GM18907 (cell line): ENCODE measurements at regions not wholly inside any gene's neighbourhood (a gene's known extent, or its start where the extent isn't known, plus 50 kb on each side); places are given as distances from the start of the nearest gene placed in this dataset.
"Not testable (repeated sequence)": the region's sequence is repeated elsewhere in the genome, so short reads cannot be mapped to it uniquely, and the experiment has no call there.

Experiments used
- ATAC-seq: cut with Tn5 transposase; IDR thresholded peaks from one replicate; pipeline ENCODE4 v1.9.1; 2021; ENCODE audit warnings: mild to moderate bottlenecking, moderate library complexity; ENCODE audit not compliant: unreplicated experiment

DNA sequence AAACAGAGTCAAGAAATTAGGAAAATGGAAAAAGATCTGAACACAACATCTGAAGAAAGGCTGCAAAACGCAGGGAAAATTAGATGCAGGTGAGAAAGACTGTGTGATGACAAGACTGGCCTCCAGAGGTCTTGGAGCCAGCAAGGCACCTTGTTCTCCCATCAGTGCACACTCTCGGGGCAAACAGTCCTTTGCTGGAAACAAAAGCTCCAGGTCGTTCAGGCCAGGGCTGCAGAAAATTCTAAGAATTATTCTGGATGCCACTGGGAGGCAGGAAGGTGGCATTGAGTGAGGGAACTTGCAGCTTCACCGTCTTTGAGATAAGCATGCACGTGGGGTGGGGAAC is 219.9 kb upstream of the SSTR4 start:
- ATAC-seq, result no peak

DNA sequence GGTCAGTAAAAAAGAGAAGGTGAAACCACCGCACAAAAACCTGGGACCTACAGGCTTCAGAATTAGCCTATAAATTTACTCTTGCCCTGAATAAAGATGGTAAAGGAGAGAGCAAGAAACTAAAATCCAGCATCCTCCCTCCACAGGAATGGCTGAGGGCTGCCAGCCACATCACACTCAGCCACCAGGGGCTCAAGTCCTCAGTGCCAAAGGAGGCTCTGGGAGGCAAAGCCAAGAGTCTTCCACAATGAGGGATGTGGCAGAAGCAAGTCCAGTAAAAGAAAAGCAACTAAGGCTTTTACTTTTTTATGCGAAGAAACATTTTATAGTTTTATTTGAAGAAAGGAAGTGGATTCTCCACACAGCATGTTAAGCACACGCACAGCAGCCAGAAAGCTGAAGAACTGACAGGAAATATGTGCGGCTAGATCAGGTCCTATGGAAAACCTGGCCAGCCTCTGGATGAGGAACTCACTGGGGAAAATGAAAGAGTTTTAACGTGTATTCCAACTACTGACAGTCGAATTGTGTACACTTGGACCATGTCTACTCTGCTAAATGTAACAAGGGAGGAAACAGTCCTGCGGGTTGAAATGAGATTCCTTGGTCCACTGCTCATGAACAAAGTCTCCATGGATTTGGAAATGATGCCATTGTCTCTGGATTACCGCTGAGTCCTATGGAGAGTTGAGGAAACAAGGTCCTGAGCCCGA is 219.4 kb upstream of the SSTR4 start:
- ATAC-seq, result no peak

DNA sequence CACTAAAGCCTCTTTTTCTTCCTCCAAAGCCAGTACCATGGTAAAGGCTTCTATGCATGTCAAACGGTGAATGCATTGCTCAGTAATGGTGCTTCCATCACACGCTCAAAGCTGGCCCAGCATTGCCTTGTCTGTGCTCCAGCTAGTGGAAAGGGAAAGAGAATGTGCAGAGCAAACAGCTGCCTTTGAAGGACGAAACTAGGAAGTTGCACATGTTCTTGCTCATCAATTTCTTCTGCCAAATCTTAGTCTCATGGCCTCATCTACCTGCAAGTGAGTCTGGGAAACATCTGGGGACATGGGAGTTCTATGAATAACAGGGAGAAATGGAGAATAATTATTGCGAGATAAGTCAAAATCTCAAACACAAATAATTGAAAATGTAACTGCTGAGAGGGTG is 216.5 kb upstream of the SSTR4 start:
- ATAC-seq, result no peak

DNA sequence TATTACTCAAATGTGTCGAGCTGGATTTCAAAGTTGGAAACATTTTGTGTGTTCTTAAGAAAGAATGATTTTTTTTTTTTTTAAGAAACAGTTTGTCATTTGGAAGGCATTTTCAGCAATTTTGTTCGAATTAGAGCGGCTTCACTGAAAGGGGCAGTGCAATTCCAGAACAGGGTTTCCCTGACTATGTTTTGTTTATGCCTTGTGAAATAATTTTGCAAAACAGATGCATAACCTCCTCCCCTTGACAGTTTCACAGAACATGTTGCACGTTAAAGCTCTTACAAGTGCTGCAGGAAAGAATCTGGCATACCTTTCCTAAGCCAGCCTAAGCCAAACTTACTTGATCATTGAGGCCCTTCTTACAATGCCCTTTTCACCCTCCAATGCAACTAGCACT is 216.0 kb upstream of the SSTR4 start:
- no peak for ATAC-seq

DNA sequence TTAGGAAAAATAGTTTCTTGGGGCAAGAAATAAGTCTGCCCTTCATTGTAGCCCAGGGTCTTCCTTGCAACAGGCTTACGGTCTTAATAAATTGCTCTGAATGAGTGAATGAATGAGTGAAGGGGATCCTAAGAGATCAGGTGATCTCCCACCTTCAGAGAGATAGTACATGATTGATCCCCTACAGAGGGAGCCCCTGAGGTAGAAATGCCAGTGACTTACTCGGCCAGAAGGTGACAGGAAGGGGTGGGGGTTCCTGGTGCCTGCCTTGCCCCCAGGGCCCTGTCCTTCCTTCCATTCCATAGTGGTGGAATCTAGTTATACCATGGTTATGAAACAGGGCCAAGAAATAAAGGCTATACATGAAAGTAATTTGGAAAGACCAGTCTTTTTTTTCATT is 215.3 kb upstream of the SSTR4 start:
- ATAC-seq, result no peak

DNA sequence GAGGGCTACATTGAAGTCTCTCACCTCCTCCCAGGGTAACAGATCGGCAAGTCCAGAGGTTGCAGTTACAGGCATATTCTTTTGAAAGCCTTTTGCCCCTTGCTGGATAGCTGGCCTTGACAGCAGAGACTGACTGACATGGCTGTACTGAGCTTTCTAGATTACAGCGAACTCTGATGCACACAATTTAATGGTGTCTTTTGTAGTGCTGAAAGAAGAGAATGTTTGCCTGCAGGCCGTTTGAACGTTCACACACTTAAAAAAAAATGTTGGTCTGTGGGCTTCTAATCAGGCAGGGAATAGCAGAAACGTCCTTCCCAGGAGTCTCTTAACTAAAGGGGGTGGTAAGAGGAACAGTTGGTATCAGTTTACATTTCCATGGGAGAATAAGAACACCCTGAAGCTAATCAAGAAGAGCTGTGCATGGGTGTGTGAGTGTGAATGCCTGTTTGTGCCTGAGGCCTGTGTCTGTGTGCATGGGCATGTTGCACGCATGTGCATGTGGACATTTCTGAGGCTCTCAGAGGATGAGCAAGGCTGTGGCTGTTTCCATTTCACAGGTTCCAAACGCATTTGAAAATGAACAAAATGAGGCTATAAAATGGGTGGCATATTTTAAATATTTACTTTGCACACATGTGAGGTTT is 213.9 kb upstream of the SSTR4 start:
- no peak for ATAC-seq

DNA sequence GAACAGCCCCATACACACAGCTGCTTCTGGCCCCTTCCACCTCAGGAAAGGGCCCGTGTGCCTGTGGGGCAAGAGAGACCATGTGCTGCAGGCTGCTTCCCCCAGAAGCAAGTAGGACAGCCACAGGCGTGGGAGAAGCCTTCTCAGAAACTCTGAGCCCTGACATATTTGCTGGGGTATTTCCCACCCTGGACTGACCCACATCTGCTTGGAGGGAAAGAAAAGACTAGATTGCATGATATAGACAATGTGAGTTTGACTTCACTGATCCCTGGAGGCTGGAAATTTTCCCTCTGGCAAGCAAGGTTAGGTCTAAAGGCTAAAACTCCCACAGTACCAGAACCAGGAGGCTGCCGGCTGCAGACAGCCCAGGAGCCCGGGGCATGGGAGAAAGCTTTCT is 213.3 kb upstream of the SSTR4 start:
- ATAC-seq, result no peak

DNA sequence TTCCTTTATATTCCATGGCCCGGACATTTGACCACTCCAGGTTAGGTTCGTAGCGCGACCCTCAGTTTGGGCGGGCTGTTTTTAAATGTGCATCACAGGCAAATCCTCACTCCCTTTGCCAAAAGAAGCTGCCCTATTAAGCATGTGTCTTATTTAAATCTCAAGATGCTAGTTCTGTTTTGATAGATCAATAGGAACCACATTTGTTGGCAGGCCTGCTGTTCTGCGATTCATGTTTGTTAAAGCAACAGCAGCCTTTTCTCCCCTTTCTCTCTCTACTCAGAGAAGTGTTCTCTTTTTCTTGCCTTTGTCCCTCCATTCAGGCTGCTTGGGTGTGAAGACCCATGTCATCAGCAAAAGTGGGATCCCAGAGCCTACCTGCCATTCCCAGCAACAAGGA is 212.0 kb upstream of the SSTR4 start:
- no peak for ATAC-seq

DNA sequence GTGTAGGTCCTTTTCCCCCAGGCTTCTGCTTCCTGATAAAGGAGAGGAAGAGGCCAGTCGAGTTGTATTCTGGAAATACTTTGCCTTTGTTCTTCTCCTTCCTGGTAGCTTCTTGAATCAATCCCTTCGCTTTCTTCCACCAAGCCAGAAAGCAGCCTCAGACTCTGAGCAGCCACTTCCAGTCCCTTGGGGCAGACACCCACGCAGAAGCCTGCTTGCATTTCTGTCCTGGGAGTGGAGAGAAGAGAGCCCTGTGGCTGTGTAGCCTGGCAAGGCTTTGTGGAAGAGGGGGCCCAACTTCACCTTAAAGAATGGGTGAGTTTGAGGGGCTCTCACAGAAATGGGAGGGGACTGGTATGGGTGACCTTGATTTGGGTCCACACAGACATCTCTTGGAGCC is 211.0 kb upstream of the SSTR4 start:
- ATAC-seq, result no peak

DNA sequence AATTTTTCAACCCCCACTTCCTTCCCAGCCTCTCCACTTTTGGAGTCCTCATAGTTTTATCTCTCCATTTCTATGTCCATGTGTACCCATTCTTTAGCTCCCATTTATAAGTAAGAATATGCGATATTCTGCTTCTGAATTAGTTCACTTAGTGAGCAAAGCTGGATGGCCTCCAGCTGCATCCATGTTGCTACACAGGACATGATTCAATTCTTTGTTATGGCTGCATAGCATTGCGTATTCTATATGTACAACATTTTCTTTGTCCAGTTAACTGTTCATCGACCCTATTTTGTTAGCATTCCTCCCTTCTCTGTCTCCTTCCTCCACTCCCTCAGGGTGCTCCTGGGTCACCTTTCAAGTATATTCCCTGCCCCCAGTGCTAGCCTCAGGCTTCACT is 210.0 kb upstream of the SSTR4 start:
- no peak for ATAC-seq

DNA sequence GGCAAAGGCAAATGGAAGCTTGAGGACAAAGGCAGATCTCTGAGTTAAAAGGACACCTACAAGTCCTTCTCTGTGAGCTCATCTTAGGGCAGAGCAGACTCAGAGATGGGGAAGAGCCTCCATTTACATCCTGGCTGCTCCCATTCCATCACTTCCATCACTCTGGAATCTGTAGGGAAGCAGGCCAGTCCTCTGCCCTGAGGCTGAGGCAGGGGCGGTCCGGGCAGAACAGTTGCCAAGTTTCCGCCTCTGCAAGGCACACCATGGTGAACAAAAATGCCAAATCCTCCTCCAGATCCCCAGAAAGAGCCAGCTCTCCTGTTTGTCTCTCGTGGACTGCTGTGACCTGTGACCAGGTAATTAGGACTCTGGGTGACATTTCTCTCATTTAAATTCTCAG is 209.6 kb upstream of the SSTR4 start:
- ATAC-seq, result no peak

DNA sequence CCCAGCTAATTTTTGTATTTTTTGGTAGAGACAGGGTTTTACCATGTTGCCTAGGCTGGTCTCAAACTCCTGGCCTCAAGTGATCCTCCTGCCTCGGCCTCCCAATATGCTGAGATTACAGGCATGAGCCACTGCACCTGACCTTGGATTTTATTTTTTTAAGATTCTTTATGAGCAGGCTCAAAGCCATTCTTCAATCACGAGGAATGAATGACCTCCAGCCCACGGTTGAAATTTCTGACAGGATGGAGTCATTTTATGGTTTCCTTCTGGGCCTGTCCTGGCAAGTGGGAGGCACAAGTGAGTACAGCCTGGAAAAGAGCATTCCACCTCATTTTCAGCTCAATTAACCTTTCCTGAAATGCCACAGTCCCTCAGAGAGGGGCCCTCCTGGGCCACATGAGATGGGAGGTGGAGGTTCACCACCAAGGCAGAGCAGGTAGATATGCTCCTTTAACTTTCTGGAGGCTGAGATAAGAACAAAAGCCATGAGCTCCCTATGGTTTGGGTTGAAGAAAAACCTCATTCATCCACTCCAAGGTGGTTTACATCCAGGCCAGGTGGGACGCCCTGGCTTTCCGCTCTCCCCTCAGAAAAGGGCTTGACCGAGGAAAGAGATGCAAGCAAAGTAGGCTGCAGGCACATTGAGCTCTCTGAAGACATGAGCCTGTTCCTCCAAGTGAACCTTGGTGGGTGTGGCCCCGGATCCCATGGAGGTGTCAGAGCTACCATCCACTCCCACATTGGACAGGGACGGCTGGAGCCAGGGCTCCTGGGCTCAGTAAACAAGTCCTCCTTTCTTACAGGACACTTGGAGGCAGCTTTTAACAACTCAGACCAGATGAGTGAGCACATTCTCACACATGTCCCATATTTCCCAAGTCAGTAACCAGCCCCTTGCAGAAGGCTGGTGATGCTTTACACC is 208.5 kb upstream of the SSTR4 start:
- no peak for ATAC-seq

DNA sequence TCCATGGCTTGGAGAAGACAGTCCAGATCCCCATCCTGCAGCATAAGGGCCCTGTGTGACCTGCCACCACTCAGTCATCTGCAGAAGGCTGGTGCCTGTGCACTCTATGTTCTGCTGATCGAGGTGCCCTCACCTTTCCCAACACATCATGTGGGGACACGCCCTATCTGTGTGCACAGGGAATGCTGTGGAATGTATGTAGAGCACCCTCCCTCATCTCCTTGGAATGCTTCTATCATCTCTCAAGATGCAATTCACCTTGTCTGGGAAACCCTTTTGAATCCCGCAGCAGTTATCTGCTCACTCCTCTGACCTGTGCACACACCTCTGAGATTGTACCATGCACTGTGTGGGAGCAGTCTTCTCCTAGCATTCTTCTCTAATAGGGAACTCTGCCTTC is 207.2 kb upstream of the SSTR4 start:
- ATAC-seq, result no peak

DNA sequence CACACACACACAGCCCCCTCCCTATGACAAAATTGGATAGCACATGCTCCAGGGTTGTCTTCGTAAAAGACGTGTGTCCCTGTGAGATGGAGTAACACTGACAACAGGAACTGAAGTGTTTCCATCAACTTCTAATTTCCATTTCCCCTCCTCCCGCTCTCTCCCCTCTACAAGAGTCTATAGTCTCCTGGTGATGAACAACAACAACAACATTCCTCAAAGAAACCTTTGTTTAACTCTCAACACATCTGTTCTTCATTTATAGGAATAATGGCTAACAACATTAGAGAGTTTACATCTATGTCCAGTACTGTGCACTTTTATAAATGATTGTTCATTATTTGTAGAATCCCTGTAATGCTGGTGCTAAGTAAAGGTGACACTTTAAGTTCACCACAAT is 205.8 kb upstream of the SSTR4 start:
- ATAC-seq, result no peak

DNA sequence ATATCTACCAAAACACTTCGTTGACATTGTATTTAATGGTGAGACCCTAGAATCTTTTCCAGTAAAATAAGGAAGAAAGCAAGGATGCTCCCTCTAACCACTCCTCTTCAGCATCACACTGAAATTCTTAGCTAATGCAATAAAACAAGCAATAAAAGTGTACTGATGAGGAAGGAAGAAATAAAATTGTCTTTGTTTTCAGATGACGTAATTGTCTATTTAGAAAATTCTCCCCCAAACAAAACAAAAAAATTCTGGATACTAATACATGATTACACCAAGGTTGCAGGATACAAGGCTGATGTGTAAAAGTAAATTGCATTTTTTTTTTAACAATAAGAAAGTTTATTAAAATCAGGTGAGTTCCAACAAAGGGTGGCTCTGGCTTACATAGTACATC is 205.0 kb upstream of the SSTR4 start:
- ATAC-seq, result no peak

DNA sequence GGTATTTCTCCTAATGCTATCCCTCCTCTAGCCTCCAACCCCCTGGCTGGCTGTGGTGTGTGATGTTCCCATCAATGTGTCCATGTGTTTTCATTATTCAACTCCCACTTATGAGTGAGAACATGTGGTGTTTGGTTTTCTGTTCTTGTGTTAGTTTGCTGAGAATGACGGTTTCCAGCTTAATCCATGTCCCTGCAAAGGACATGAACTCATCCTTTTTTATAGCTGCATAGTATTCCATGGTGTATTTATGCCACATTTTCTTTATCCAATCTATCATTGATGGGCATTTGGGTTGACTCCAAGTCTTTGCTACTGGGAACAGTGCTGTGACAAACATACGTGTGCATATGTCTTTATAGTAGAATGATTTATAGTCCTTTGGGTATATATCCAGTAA is 204.4 kb upstream of the SSTR4 start:
- not testable (repeated sequence) for ATAC-seq

DNA sequence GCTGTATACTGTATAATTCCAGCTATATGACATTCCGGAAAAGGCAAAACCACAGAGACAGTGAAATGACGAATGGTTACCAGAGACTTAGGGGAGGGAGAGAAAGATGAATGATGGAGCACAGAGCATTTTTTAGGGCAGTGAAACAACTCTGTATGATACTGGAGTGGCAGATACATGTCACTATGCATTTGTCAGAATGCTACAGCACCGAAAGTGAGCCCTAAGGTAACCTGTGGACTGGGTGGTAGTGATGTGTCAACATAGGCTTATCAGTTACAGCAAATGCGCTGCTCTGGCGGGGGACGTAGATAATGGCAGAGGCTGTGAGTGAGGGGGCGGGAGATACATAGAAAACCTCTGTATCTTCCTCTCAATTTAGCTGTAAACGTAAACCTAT is 201.3 kb upstream of the SSTR4 start:
- ATAC-seq, result no peak

DNA sequence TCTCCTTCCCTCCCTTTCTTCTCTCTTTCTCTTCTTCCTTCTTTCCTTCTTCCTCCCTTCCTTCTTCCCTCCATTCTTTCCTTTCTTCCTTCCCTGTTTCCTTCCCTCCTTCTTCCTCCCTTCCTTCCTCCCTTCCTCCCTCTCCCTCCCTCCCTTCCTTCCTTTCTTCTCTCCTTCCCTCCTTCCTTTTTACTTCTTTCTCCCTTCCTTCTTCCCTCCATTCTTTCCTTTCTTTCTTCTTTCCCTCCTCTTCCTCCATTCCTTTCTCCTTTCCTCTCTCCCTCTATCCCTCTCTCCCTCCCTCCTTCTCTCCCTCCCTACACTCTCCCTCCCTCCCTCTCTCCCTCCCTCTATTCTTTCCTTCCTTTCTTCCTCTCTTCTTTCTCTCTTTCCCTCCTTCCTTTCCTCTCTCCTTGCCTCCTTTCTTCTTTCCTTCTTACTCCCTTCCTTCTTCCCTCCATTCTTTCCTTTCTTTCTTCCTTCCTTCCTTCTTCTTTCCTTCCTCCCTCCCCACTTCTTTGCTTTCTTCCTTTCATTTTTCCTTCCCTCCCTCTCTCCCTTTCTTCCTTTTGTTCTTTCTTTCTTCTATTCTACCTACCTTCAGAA is 200.4 kb upstream of the SSTR4 start:
- no peak for ATAC-seq

DNA sequence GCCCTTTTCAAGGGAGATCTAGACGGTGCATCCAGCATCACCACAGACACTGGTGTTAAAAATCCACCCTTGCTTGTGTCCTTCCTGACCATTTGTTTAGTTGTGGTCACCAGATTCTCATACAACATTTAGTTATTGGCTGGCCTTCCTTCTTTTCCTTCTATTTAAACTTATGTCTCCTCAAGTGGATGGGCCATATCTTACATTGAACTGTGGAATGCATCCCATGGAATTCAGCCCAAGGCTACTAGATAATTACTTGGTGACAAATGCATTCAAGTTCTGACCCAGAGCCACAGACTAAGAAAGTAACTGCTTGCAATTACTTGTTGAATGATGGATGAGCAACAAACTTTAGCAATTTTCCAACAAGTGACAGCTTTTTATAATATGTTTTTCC is 198.9 kb upstream of the SSTR4 start:
- ATAC-seq, result no peak

DNA sequence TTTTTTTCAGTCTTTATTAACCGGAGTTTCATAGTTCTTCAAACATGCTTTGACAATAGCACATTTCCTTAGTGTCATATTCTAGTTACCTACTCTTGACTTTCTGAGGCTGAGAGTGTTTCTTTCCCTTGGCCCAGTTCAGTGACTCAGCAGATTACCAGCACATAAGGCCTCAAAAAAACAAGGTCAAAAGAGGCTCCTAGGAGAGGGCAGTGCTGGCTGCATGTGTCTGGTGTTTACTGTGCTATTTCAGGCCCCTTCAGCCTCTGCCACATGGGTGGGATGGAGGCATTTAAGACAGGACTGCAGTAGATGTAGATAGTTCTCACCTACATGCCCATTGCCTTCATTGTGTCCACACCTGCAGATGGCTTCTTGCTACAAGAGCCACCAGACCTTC is 198.2 kb upstream of the SSTR4 start:
- ATAC-seq, result no peak

DNA sequence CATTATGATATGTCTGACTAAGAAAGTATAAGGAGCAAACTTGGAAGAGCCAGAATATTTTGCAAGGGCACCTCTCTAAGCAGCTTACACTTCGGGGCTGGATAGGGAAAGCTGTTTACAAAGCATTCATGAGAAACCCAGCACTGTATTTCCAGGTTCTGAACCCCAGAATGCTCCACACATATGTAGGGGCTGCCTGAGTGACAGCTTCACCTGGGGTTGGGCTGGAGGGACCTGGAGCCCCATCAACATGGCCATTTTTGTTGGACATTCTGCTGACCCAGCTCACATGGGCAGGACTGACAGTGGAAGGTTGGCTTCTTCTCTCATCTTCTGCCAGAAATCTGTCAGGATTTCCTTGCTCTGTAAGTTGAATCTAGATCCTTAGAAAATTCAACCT is 197.1 kb upstream of the SSTR4 start:
- ATAC-seq, result no peak

DNA sequence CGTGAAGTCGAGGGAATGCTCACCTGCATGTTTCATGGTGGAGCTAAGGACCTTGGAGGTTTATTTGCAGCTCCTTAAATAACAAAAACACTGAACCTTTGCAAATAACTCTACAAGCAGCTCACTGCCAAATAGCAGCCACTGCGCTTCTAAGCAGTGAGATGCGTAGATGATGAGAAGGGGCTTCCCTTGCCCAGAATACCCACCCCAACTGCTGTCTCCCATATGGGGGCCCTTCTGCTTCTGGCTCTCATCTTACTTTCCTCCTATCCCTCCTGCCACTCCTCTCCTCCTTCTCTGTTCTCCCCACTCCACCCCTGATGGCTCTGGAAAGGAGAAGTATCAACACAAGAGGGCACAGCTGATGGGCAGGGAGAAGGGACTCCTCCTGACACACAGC is 193.3 kb upstream of the SSTR4 start:
- ATAC-seq, result no peak
